Right lung (tissue), 2 donors: ENCODE measurements at regions not wholly inside any gene's neighbourhood (a gene's known extent, or its start where the extent isn't known, plus 50 kb on each side); places are given as distances from the start of the nearest gene placed in this dataset.
"Not testable (repeated sequence)": the region's sequence is repeated elsewhere in the genome, so short reads cannot be mapped to it uniquely, and the experiment has no call there.

ENCODE experiments used
- DNase-seq, 2 donors: peaks; one replicate each; pipeline ENCODE4 v3.0.0-alpha.2; 2013

DNA sequence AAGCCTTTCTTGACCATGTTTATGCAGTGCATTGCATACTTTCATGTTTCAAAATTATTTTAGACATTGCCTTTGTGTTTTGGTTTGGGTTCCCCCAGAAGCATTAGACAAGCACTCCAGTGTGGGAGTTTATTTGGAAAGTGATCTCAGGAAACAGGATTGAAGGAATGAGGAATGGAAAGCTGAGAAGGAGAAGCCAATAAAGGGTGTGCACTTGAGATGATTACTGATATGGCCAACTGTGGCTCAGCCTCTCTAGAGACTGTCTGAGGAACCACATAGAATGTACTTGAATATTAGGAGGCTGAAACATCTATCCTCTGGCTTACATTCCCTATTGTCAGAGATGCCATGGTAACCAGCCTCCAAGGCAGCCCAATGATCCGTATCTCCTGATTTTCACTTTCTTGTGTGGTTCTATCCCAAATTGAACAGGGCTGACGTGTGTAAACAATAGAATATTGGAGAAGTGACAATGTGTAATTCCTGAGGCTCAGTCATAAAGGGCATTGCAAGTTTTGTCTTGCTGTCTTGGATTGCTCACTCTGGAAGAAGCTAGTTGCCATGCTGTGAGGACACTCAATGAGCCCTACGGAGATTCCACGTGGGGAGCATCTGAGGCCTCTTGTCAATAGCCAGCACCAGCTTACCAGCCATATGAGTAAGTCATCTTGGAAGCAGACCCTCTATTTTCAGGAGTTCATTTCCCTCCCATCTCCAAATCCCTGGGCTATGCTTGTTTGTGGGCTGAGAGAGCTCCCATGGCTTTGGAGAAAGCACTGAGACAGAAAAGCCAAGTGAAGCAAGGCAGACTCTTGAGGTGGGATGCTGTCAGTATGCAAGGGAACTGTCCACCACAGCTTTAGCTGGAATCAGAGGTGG lies 84.7 kb downstream of the SCN11A start:
- no peak for DNase-seq

DNA sequence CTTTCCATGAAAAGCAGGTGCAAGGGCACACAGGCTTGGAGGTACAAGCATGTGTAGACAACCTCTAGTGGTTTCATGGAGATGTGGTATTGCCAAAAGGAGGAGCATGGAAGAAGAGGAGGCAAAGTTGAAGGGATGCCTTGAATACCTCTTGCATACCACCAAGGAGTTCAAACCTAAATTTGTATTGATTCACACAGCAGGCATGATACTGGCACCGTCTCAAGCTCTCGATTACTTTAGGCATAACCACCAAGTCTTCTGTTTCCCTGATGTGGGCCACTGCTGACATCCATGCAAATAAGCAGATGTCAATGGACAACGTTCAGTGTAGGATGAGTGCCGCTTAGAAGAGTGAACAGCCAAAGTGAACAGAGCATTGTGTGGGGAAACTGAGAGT lies 87.1 kb downstream of the SCN11A start:
- no peak for DNase-seq

DNA sequence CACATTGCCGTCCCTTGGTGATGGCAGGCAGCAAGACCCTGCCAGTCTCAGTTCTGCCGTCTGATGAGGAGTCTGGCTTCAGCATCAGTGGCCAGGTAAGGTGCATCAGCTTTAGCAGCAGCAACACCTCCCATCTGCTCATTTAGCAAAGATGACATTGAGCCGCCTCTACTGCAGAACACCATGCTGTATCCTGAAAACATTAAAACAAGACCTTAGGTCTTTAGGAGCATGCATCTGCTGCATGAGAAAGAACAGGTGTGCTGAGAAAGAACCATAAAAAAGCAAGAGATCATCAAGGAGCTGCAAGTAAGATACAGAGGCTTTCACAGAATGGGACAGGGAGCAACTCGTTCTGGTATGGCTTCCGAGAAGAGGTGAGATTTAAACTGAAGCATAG lies 87.5 kb downstream of the SCN11A start:
- no peak for DNase-seq

DNA sequence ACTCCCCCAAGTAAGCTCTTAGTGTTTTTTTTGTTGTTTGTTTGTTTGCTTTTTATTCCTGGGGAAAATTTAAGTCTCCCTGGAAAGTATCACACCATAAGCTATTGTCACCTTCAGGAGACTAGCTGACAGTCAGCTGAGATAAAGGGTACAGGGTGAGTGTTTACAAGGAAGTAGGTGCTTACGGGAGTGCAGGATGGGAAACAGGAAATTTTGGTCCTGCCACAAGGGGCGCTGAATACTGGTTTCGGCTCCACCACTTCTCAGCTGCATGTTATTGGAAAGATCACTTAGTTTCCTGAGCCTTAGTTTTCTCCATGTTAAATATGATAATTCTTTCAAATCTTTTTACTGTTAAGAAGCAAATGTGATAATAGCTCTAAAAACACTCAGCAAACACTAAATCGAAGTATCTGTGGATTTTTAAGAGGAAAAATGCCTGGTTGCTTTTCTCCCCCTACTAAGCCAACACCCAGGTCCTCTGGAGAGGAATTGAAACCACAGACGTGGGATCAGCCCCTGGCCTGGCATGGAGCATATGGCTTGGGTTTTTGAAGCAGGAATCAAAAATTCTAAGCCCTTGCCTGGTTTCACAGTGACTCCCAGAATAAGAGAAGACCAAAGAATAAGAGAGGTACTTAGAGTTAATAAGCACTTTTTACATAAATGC lies 90.7 kb downstream of the SCN11A start:
- peak; percentile 6 to 12 for DNase-seq

DNA sequence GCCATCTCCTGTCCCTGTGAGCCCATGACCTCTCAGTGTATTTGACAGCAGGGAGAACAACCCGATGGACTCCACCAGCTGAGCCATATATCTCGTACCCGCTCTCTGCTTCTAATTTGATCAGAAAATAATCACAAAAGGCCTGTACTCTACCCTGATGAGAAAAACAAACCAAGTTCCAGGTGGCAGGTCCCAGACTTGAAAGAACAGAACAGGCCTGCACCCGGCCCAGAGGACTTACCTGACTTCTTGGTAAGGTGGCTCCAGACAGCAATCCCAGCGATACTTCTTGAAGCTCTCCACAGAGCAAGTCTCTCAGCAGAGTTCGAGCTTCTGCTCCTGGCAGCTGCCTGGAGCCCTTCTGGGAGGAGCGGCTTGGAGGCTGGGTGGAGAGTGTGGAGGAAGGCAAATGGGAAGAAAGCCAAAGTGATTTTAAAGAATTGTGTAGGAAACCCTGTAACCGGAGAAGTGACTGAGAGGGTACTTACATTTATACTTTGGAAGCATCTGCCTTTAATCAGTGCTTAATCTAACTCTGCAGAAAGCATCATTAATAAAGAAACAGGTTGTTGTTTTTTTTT lies 91.6 kb downstream of the SCN11A start:
- no peak for DNase-seq

DNA sequence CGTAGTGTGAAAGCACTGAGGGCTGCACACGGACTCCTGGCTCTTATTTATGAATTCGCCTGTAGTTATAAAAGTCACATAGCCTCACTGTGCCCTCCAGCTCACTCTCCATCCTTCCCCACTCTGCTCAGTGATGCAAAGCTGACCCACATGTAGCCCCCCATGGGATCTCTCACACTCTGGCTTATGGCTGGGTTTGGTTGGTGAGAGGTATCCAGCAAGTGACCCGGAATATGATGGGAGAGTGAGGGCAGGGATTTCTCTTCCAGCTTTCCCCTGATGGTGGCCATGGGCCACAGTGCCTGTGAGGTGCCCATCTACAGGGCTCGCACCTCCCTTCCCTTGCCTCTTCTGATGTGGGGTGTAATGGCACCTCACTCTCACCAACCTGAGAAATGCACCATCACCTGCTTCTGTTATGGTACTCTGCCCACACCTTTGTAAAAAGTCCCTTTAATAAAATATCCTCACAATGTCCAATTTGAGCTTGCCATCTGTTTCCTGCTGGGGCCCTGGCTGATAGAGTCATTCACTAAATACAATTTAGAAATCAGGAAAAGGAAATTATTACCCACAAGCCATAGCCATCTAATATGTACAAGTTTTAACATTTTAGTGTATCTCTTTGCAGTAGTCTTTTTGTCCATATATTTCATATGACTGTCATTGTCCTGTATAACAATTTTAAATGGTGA lies 93.6 kb downstream of the SCN11A start:
- no peak for DNase-seq

DNA sequence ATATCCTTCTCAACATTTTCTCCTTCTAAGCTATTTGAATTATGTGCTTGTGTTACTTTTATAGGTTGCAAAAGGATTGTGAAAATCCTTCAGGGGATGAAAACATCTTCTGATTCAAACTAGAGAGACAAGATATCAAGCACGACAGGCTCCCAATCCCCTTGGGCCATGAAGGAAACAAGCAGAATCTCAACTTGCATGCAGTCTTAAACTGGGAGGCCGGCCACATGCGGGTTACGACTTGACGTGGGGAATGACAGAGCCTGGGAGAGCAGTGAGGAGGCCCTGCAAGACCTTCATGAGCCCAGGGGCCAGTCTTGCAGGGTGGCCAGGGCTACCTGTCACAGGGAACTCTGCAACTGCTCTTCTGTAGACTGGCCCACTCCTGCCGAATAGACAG lies 94.4 kb downstream of the SCN11A start:
- no peak for DNase-seq

DNA sequence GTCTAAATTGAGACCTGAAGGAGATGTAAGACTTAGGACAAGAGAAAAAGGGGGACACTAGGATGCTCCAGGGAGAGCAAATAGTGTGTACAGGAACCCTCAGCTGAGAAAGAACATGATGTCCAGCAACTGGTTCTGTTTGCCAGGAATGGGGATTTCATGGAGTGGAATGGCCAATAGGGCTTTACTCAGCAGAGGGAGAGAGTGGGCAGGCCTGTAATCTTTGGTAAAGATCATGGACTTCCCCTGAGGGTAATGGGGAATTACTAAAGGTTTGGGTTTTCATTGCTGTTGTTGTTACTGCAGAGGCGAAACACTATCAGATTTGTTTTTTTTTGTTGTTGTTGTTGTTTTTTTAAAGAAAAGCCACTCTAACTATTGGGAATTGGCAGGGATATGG lies 99.0 kb downstream of the SCN11A start:
- DNase-seq: no peak

DNA sequence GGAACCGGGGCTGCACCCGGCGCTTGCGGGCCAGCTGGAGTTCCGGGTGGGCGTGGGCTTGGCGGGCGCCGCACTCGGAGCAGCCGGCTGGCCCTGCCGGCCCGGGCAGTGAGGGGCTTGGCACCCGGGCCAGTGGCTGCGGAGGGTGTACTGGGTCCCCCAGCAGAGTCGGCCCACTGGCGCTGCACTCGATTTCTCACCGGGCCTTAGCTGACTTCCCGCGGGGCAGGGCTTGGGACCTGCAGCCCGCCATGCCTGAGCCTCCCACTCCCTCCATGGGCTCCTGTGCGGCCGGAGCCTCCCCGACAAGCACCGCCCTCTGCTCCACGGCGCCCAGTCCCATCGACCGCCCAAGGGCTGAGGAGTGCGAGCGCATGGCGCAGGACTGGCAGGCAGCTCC lies 100.6 kb downstream of the SCN11A start:
- not testable (repeated sequence) for DNase-seq

DNA sequence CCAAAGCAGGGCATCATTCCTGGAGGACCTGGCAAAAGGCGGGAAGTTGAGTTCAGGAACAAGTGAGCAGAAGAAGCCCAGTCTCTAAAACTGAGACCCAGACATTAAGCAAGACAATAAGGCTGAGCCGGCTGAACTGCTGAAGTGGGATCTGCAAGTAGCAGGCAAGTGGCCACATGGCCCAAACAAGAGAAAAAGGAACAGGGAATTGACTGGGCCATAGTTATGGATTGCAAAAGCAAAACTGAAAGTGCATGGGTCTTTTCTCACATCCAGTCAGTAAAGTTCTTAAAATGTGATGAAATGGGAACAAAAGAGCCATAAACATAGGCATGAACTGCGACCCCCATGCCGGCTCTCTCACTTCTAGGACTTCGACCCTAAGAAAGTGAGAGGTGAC lies 101.2 kb downstream of the SCN11A start:
- no peak for DNase-seq

DNA sequence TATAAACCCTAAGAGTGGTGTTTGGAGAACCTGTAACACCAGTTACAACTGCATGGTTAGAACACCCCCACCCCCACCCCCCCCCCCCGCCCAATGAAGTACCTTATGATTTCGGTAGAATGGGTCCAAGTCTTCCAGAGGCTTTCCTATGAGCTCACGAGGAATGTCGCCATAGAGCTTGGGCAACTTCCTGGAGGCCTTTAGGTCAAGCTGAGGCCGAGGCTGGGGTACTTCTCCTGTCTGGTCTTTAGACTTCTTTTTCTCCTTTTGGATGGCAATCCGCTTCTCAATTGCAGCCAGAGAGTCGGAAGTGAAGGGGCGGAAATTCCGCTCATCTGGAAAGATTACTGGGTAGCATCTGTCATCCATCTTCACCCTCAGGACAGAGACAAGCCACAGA lies 101.8 kb downstream of the SCN11A start:
- no peak for DNase-seq

DNA sequence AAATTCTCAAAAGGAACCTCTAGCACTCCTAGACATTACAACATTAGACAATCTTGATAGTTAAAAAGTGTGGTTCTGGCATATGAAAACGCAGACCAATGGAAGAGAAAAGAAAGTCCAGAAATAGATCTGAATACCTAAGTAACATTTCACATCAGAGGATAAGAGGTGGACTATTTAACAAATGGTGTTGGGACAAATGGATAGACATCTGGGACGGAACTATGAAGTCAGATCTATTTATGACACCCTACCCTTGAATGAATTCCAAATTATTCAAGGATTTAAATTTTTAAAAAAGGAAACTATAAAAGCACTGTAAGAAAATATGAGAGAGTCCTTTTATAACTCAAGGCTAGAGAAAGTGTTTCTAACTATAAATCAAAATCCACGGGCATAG lies 111.3 kb downstream of the SCN11A start:
- DNase-seq: no peak

DNA sequence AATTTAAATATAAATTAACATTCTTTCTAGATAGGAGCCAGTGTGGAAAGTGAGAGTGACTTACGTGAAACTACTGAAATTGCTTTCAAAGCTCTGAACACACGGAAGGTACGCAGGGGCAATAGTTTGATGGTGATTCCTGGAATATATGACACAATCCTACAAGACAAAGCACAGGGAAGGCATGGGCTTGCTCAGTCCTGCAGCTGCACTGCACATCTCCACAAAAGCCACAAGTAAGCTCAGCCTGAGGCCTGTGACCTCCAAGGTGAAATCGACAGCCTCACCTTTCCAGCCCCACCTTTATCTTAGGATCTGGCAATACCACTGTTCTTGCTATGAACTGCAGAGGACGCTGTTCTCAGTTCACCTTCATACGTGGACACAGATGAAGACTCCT lies 109.3 kb upstream of the SCN10A start:
- DNase-seq: no peak

DNA sequence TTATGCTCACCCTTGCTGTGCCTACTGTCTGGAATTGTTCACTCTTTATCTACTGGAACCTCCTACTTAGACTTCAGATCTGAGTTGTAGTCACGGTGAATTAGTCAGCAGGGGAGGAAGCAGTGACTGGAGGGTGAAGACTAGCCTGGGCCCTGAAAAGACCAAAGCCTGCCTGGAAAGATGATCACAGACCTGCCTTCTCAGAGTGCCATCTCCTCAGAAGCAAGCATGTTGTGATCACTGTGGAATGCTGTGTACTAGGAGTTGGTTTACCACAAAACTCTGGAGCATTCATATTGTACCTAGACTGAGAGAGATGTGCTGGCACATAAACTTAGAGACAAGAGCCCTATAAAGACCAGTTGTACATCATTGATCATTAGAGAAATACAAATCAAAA lies 100.7 kb upstream of the SCN10A start:
- no peak for DNase-seq

DNA sequence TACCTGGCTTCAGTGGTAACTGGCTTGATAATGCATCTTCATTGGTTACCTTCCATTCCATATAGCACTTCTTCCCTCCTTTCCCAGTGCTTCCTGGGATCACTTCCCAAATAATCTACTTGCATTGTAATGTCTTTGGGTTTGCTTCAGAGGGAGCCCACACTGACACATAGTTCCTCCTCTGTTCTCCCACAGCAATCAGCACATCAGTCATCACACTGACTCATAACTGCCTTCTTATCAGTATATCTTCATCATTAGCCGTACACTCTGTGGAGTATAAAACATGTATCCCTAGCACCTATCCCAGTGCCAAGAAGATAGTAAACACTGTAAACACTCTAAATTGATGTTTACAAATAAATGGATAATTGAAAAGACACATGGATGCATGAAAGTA lies 91.4 kb upstream of the SCN10A start:
- DNase-seq: no peak

DNA sequence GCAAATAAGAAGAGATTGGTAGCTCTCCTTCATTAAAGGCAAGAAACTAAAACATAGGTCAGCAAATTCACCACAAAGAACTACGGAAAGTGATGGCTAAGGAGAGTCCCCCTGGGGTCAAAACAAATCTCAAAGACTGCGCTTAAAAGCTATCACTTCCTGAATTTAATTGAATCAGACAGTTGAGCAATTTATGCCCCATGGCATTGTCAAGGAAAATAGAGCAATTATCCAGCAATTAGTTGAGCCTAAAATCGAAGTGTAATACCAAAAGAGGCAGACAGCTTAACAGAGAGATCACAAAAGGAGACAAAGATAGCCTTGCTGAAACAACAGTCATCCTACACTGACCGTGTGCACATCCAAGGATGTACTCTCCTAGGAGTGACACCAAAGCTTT lies 74.4 kb upstream of the SCN10A start:
- DNase-seq: no peak

DNA sequence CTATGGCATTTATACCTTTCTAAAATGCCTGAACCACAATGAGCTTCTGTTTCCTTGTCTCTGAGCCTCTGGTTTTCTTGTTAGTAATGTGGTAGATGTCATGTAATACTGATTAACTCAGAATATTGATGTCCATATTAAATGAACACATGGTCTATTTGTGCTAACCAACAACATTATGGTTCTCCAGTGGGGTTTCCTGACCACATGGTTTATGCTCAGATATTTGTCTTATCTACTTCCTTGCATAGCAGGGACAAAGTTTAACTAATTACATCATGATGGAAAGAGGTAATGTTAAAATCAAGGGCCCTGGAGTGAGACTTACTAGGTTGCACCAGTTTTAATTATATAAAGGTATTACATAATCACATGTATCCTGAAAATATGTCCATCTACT lies 62.6 kb upstream of the SCN10A start:
- DNase-seq: no peak
